SH-SY5Y (cell line): ENCODE measurements at regions not wholly inside any gene's neighbourhood (a gene's known extent, or its start where the extent isn't known, plus 50 kb on each side); places are given as distances from the start of the nearest gene placed in this dataset.

Source experiments
- GATA2 ChIP-seq: IDR thresholded peaks from 2 replicates; pipeline ENCODE4 v1.6.1; 2011; ENCODE audit warnings: mild to moderate bottlenecking, low read depth, low read length
- GATA3 ChIP-seq: IDR thresholded peaks from 2 replicates; pipeline ENCODE4 v1.6.1; 2011; ENCODE audit warnings: low read depth, mild to moderate bottlenecking, low read length, moderate library complexity

GRCh38 chr5:166267907-166268306, 2023.5 kb upstream of the WWC1 start:
- no peak for TF ChIP-seq GATA3
- no peak for TF ChIP-seq GATA2
